ENCODE measurements at regions not wholly inside any gene's neighbourhood (a gene's known extent, or its start where the extent isn't known, plus 50 kb on each side); places are given as distances from the start of the nearest gene placed in this dataset.

- Mint-ChIP-seq H3K4me3 (ENCODE audit: unreplicated experiment) (no peak overlapping the region), H3K27ac (ENCODE audit: unreplicated experiment) (no peak overlapping the region), H3K36me3 (ENCODE audit: unreplicated experiment) (no peaks in the 10 kb centered on the region), H3K9me3 (ENCODE audit: unreplicated experiment) (peaks cover 23% of the 10 kb centered on the region), H3K27me3 (ENCODE audit: unreplicated experiment) (no peaks in the 10 kb centered on the region), H3K4me1 (ENCODE audit: unreplicated experiment) (no peaks in the 10 kb centered on the region)
- TF ChIP-seq CTCF (IDR thresholded peaks at IDR 0.05): no peak
- no peak for DNase-seq (ENCODE audit: extremely low spot score, unreplicated experiment)
Observed at GRCh38 chr2:5102823-5103222, 589.4 kb upstream of the SOX11 start.

DNA sequence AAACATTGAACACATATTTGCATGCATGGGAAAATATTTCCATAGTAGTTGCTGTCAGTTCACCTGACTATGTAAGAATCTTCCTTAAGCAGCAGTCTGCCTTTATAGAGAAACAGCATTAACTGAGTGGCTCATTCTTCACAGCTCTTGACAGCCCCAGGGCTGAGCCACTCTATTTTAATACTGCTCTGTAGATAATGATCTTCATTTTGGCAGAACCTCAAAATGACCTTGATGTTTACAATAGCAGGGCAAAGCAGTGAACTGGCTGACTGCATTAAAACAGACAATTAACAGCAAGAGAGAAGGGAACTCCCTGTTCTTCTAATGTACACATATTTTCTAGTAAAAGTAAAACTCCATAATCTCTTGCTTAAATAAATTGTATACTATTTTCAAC lies 580.6 kb upstream of the SOX11 start:
- Mint-ChIP-seq H3K4me1 (ENCODE audit: unreplicated experiment) (no peaks in the 10 kb centered on the region), H3K9me3 (ENCODE audit: unreplicated experiment) (peaks cover 42% of the 10 kb centered on the region), H3K4me3 (ENCODE audit: unreplicated experiment) (no peak overlapping the region), H3K36me3 (ENCODE audit: unreplicated experiment) (no peaks in the 10 kb centered on the region), H3K27me3 (ENCODE audit: unreplicated experiment) (no peaks in the 10 kb centered on the region), H3K27ac (ENCODE audit: unreplicated experiment) (no peak overlapping the region)
- TF ChIP-seq CTCF (IDR thresholded peaks at IDR 0.05): no peak
- no peak for DNase-seq (ENCODE audit: extremely low spot score, unreplicated experiment)

DNA sequence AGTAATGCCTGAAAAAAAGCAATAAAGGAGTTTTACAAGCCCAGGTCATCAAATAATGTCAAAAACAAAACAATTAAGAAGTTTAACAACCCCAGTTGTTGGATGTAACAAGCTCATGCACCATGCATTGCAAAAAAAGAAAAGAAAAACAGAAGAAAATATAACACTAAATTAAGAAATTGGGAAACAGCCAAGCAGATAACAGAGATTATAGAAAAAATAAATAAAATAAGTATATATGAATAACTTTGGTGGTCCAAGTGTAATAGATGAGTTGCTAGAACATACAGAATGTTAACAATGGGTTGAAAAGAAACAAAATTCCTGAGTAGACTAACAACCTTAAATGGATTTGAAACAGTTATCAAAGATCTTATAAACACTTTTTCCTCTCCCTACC lies 573.1 kb upstream of the SOX11 start:
- no peak for DNase-seq (ENCODE audit: extremely low spot score, unreplicated experiment)
- H3K36me3 Mint-ChIP-seq (ENCODE audit: unreplicated experiment): no peaks in the 10 kb centered on the region
- TF ChIP-seq CTCF (IDR thresholded peaks at IDR 0.05): no peak
- no peaks in the 10 kb centered on the region for H3K4me1 Mint-ChIP-seq (ENCODE audit: unreplicated experiment)
- peaks cover 9% of the 10 kb centered on the region for H3K9me3 Mint-ChIP-seq (ENCODE audit: unreplicated experiment)
- no peaks in the 10 kb centered on the region for H3K27me3 Mint-ChIP-seq (ENCODE audit: unreplicated experiment)
- H3K27ac Mint-ChIP-seq (ENCODE audit: unreplicated experiment): no peak overlapping the region
- H3K4me3 Mint-ChIP-seq (ENCODE audit: unreplicated experiment): no peak overlapping the region

DNA sequence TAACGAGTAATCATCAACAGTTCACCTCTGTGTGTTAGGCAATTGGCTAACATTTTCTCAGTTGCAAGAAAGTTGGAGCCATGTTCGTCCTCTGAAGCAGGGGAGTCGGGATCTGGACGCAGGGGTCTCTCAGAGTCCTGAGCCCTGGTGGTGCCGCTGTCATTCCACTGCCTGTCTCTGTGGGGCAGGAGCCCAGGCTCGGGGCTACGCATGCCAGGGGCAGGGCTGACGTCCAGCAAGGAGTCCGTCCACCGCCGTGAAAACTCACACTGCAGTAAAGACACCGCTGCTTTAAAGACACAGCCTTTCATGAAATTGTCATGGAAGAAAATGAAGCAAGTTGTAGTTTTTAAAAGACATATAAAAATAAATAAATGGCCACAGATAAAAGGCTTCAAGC lies 571.1 kb upstream of the SOX11 start:
- H3K27me3 Mint-ChIP-seq (ENCODE audit: unreplicated experiment): no peaks in the 10 kb centered on the region
- no peak for TF ChIP-seq CTCF (IDR thresholded peaks at IDR 0.05)
- H3K4me1 Mint-ChIP-seq (ENCODE audit: unreplicated experiment): no peaks in the 10 kb centered on the region
- no peaks in the 10 kb centered on the region for H3K36me3 Mint-ChIP-seq (ENCODE audit: unreplicated experiment)
- H3K4me3 Mint-ChIP-seq (ENCODE audit: unreplicated experiment): no peak overlapping the region
- H3K27ac Mint-ChIP-seq (ENCODE audit: unreplicated experiment): no peak overlapping the region
- H3K9me3 Mint-ChIP-seq (ENCODE audit: unreplicated experiment): no peaks in the 10 kb centered on the region
- no peak for DNase-seq (ENCODE audit: extremely low spot score, unreplicated experiment)

DNA sequence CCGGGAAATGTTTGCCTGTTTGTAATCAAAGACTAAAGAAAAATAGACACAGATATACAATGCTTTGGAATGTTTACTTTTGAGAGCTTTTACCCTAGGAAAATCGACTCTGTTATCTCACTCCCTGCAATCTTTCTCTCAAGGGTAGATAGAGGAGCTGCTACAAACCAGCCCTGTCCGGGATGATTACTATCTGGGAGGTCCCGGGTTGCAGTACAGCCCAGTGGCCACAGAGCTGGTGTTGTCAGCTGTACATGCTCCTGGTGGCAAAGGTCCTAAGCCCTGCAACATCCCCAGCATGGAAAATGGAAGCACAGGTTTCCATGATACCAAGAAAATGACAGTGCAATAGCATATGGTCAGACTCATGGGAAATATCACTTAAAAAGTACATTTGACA lies 570.5 kb upstream of the SOX11 start:
- Mint-ChIP-seq H3K27ac (ENCODE audit: unreplicated experiment) (no peak overlapping the region), H3K4me1 (ENCODE audit: unreplicated experiment) (no peaks in the 10 kb centered on the region), H3K4me3 (ENCODE audit: unreplicated experiment) (no peak overlapping the region), H3K36me3 (ENCODE audit: unreplicated experiment) (no peaks in the 10 kb centered on the region), H3K27me3 (ENCODE audit: unreplicated experiment) (no peaks in the 10 kb centered on the region), H3K9me3 (ENCODE audit: unreplicated experiment) (no peaks in the 10 kb centered on the region)
- TF ChIP-seq CTCF (IDR thresholded peaks at IDR 0.05): no peak
- DNase-seq (ENCODE audit: extremely low spot score, unreplicated experiment): no peak

All from osteocyte (in vitro differentiated cells).